Sigmoid colon (tissue), 4 donors: ENCODE measurements at regions not wholly inside any gene's neighbourhood (a gene's known extent, or its start where the extent isn't known, plus 50 kb on each side); places are given as distances from the start of the nearest gene placed in this dataset.

Source experiments
- CTCF ChIP-seq, 4 experiments: fragments of 450-650 bp in 3 of 4; fragments of 200-600 bp in 1 of 4; IDR thresholded peaks; one replicate each; pipeline ENCODE4 v1.5.1; 2016 to 2019; ENCODE audit warnings: antibody characterized with exemption in 4 of 4, mild to moderate bottlenecking in 3 of 4, moderate library complexity in 2 of 4
- POLR2A ChIP-seq, 2 donors: fragments of 450-650 bp; IDR thresholded peaks; one replicate each; pipeline ENCODE4 v1.6.1; 2016; ENCODE audit warnings: antibody characterized with exemption in 2 of 2, mild to moderate bottlenecking in 2 of 2, moderate library complexity in 2 of 2
- POLR2AphosphoS5 ChIP-seq, 4 donors: sonication (generic); formaldehyde crosslinking; IDR thresholded peaks; one replicate each; pipeline ENCODE4 v1.6.1; 2017; ENCODE audit warnings: antibody characterized with exemption in 4 of 4

- TF ChIP-seq CTCF (IDR thresholded peaks at IDR 0.05) (no peak), POLR2AphosphoS5 (IDR thresholded peaks at IDR 0.05) (no peak), POLR2A (IDR thresholded peaks at IDR 0.05) (no peak)
Observed at GRCh38 chr6:112967974-112968373, 620.8 kb downstream of the RFPL4B start.
